ENCODE measurements at regions not wholly inside any gene's neighbourhood (a gene's known extent, or its start where the extent isn't known, plus 50 kb on each side); places are given as distances from the start of the nearest gene placed in this dataset.

DNA sequence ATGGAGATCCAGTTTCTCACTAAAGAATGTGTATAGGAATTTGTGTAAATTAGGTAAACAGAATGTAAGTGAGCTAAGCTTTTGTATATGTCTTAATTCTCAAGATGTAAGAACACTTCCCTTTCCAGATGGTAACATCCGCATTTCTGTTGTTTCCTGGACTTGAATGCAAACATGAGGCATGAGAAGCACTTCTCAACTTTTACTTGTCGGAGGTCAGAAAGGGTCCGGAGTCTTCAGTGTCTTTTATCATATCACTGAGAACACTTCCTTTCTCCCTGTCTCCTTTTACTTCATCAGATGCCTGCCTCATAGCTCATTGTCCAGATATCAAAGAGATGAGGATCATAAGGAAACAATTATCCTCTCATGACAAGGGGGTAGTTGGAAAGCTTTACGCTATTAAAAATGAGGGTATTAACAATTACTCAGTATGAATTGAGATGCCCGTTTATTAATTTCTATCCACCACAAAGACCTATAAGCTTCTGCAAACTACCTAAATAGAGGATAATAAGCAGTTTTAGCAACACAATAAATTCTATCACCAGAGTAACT is 214.1 kb upstream of the FLRT2 start:
- TF ChIP-seq, protein P1, sequence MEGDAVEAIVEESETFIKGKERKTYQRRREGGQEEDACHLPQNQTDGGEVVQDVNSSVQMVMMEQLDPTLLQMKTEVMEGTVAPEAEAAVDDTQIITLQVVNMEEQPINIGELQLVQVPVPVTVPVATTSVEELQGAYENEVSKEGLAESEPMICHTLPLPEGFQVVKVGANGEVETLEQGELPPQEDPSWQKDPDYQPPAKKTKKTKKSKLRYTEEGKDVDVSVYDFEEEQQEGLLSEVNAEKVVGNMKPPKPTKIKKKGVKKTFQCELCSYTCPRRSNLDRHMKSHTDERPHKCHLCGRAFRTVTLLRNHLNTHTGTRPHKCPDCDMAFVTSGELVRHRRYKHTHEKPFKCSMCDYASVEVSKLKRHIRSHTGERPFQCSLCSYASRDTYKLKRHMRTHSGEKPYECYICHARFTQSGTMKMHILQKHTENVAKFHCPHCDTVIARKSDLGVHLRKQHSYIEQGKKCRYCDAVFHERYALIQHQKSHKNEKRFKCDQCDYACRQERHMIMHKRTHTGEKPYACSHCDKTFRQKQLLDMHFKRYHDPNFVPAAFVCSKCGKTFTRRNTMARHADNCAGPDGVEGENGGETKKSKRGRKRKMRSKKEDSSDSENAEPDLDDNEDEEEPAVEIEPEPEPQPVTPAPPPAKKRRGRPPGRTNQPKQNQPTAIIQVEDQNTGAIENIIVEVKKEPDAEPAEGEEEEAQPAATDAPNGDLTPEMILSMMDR (IDR thresholded peaks at IDR 0.05), result no peak
- no peak for TF ChIP-seq POLR2A (IDR thresholded peaks at IDR 0.05)

Data from sigmoid colon (tissue), 3 donors.